ENCODE measurements at regions not wholly inside any gene's neighbourhood (a gene's known extent, or its start where the extent isn't known, plus 50 kb on each side); places are given as distances from the start of the nearest gene placed in this dataset.
"Not testable (repeated sequence)": the region's sequence is repeated elsewhere in the genome, so short reads cannot be mapped to it uniquely, and the experiment has no call there.

DNA sequence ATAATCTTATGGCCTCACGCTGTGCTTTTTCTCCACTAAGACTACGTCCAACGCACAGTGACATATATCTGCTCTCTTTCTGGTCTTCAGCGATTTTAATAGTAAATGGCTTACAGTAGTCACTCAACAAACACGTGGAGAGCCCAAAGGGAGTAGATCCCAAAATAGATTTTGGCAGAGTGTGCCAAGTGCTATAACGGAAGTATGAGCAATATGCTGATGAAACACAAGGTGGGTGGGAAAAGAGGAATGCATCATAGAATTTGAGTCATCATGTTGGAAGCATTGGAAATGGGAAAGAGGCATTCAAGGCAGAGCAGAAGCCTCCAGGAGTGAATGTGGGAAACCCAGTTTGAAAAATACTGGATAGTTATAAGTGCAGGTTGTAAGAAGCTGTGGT is 129.1 kb upstream of the LDB2 start:
- no peak for FAIRE-seq
- peak; percentile 7 for DNase-seq (ENCODE audit: insufficient read length, low spot score)

DNA sequence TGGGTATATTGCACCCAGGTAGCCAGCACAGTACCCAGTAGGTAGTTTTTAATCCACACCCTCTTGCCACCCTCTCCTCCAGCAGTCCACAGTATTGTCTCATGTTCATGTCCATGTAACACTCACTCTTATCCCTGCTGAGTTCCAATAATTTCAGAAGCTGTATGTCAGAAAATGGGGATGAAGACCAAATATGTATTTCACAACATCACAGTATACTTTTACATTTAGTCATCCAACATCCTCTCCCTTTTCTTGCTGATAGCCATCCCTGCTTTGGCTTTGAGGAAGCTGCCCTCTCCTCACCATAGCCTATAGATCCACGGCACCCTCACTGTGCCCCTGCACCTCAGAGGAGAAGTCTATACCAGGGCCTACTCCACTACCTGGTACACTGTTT is 126.0 kb upstream of the LDB2 start:
- FAIRE-seq (no peak), DNase-seq (ENCODE audit: insufficient read length, low spot score) (no peak)

DNA sequence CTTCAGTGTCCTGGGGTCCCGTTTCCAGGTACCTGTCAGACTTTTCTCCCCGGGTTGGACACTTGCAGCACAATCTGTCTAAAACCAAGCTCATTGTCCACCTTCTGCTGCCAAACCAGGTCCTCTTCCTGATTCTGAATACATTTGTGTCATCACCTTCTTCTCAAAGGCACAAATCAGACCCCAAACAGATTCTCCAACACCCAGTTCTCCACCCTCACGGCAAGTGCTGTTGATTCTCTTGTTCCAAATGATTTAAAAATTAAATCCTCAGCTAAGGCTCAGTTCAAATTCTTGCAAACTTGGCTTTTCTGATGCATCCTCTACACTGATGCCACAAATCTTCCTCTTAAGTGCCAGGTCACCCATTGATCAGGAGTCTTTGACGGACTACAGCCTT is 122.5 kb upstream of the LDB2 start:
- DNase-seq (ENCODE audit: insufficient read length, low spot score) (no peak), FAIRE-seq (no peak)

DNA sequence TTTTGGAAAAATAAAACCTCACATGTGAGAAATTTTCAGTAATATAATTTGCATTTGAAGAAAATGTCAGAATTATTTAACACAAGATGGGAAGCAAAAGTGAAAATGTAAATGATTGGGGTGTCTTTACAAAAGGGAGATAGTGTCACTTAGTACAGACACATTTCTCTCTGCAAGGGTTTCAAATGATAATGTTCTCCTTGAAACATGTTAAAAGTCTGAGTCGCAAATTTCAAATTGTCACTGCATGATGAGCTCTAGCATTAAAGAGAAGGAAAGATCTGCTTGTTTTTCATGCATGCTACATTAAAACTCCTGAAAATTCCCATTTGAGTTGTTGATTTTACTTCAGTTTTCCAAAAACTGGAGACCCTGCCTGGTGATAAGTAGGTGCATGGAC is 122.0 kb upstream of the LDB2 start:
- DNase-seq (ENCODE audit: insufficient read length, low spot score) (no peak), FAIRE-seq (no peak)

DNA sequence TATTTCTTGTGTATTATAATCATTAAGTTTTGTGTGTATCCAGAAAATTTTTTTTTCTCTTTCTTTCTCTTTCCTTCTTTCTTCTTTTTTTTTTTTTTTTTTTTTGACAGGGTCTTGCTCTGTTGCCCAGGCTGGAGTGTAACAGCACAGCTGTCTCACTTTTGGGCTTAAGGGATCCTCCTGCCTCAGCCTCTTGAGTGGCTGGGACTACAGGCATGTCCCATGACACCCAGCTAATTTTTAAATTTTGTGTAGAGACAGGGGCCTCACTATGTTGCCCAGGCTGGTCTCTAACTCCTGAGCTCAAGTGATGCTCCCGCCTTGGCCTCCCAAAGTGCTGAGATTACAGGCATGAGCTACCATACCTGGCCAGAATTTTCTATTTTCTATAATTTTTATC is 120.2 kb upstream of the LDB2 start:
- FAIRE-seq; DNase-seq (ENCODE audit: insufficient read length, low spot score): not testable (repeated sequence)

DNA sequence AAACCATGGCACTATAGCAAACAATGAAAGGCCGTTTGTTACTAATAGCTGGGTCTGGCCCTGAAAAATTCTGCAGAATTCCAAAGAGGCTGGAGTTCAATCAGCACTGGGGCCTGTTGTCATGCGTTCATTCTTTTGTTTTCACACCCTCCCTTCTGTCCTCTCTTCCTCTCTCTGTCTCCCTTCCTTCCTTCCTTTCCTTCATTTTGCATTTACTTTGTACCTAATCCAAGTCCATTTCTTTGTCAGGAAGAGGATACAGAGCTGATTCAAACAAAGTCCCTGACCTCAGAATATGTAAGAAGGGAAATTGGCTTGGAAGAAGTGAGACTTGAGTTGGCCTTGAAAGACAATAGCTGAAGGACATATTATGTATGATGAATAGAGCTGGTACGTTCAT is 119.6 kb upstream of the LDB2 start:
- DNase-seq (ENCODE audit: insufficient read length, low spot score) (no peak), FAIRE-seq (no peak)

DNA sequence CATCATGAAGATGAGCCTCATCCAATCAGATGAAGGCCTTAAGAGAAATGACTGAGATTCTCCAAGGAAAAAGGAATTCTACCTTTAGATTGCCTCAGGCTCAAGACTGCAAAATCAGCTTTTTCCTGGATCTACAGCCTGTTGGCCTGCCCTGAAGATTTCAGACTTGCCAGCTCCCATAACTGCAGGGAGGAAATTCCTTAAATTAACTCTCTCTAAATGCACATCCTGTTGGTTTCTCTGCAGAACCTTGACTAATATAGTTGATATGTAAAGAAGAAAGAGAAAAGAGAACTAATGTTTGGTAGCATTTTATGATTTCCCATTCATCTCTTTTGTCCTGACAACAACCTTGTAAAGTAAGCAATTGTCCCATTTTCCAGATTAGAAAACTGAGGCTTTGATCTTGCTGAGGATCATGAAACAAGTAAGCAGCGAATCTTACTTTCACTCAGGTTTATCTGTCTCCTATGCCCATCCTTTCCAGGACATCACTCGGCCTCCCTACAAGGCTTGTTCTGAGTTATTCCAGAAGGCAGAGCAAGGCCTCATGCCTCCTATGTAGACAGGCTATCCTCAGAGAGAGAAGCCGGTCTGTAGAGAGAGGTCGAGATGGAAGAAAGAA is 115.0 kb upstream of the LDB2 start:
- FAIRE-seq (no peak), DNase-seq (ENCODE audit: insufficient read length, low spot score) (no peak)

DNA sequence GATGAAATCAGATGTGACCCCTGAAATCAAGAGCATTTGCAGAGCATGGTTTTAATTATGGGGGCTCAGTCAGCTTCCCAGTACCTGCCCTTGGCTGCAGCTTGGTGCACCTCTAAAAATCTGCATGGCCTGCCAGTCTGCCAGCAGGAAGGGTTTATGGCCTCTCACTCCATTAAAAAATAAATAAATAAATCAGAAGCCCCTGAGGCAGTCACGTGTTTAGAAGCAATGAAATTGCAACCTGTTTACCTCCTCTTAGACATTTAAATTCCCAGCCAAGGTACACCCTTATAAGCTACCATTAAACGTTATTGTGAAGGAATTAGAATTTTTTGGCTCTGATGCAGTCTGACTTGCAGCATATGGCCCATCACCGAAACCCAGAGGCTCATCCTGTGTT is 114.0 kb upstream of the LDB2 start:
- no peak for FAIRE-seq
- DNase-seq (ENCODE audit: insufficient read length, low spot score) = no peak

DNA sequence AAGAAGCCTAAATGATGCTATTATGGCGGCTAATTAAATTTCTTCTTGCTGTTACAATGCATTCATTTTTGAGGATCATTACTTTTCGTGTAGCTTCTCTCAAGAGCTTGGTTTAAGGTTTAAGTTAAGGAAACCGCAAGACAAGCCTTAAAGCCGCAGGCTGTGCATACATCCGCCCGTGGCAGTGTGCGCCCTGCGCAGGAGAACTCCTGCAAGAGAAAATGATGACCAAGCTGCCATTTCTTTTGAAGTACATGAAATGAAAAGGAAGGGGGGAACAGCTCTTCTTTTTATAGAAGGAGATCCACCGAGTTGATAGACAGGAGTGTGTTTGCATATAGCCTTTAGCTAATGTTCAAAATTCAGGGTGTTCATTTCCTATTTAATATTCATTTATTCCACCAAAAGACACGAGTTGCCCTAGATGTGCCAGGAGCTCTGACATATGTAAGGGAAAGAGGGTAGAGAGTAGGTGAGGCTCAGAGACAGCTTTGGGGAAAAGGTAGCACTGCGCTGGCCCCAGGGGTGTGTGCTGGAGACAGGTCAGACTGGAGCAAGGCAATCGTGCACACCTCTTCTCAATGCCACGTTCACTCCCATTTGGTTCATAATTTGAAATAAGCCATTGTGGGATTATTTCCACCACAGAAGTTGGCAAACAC is 112.1 kb upstream of the LDB2 start:
- no peak for FAIRE-seq
- no peak for DNase-seq (ENCODE audit: insufficient read length, low spot score)

DNA sequence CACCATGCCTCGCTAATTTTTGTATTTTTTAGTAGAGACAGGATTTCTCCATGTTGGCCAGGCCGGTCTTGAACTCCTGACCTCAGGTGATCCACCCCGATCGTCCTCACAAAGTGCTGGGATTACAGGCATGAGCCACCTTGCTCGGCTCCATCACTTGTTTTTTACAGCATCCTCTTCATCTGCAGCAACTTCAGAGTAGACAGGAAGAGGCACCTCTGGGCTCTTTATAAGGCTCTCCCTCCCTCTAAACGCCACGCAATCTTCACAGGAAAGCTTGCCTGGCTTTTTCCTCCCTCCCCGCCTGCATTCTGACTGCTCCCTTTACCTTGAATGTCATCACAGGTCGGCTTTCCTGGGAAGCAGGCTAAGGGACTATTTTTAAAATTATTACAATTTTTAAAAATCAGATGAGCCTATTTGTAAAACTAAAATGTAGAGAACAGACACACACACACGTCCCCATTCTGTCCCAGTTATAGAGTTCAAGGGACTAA is 111.5 kb upstream of the LDB2 start:
- FAIRE-seq (no peak), DNase-seq (ENCODE audit: insufficient read length, low spot score) (no peak)

DNA sequence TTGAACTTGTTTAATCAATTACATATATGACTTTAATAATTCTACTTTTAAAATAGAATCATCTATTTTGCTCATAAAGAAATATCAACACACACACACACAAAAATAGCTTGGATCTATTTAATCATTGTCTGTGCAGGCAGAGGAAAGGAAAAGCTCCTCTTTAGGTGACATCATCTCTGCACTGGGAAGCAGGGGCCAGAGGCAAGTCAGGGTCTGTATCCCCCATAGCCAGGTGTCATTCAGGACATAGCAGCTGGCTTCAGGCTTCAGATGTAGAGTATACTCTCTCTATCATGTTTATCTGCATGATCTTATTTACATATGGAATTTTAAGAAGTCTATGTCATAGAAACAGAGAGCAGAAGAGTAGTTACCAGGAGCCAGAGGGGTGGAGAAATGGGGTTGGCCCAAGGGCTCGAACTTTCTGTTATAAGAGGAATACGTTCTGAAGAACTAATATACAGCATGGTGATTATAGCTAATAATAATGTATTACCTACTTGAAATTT is 110.4 kb upstream of the LDB2 start:
- DNase-seq (ENCODE audit: insufficient read length, low spot score) (no peak), FAIRE-seq (no peak)

DNA sequence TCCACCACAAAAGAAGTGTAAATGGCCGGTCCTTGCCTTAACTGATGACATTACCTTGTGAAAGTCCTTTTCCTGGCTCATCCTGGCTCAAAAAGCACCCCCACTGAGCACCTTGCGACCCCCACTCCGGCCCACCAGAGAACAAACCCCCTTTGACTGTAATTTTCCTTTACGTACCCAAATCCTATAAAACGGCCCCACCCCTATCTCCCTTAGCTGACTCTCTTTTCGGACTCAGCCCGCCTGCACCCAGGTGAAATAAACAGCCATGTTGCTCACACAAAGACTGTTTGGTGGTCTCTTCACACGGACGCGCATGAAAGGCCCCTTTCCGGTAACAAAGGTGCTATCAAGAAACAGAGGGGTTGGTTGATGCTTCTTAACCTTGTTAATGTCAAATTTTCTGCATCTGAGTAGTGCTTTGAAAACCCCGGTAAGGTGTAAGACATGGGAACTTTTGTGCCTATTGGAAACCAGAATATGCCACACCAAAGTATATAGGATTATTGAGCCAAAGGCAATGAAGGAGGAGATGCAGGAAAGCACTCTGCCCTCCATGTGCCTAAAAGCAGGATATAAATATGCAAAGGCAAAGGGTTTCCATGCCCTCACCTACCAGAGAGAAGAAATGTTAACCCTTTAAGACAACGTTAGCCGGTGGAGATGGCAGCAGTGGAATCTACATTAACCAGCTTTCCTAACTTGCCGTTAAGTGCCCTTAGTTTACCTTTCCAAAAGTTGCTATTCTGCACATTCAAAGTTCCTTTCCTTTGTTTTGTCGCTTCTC is 105.4 kb upstream of the LDB2 start:
- DNase-seq (ENCODE audit: insufficient read length, low spot score); FAIRE-seq: not testable (repeated sequence)

DNA sequence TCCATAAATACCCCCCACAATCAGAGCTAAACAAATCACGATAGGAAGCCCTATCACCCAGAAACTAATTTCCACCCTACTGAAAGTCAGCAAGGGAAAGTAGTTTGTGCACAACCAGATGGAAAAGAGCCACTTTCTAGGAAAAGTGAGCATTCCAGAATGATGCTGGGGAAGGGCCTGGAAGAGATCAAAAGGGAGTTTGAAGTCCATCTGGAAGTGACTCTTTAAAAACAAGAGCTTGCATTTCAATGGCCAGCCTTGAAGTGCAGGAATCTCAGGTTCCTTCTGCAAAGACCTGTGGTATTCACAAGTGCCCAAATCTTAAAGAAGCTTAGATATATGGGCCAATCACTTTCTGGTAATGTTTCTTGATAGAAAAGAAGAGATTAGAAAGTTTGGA is 97.0 kb upstream of the LDB2 start:
- DNase-seq (ENCODE audit: insufficient read length, low spot score) (no peak), FAIRE-seq (no peak)

DNA sequence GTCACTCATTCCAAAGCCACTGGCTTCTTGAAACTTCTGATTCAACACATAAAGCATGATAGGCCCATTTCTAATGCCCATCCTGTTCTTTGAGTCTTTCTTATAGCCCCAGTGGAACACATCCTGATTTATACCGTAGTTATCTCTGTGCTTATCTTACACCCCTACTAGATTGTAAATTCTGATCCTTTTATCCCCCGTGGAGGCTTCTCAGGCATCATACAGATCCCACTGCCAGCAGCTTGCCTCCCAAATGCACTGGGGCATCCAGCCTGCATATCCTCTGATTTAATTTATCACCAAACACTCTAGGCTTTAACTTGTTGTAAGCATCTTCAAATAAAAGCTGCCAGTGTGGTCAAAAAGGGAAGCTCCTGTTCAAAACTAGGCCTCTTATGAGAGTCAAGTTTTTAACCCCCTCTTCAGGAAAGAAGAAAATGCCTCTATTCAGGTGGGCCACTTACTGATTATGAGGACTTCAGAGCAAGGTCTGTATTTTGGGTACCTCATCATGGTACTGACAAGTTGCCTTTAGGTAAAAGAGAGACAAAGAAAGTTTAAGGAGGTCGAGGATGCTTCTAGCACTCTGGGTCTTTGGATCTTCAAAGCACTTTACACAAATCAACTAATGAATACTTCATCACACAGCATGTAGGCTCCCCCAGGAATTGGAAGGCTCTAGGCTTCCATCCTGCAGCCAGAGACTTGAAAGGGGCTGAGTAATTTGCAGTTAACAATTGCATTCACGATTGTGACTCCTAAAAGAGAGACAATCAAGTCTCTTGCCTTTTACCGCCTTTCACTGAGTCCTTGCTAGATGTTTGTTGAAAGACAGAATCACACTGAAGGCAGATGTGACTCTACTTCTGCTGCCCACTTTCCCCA is 95.8 kb upstream of the LDB2 start:
- no peak for FAIRE-seq
- no peak for DNase-seq (ENCODE audit: insufficient read length, low spot score)

DNA sequence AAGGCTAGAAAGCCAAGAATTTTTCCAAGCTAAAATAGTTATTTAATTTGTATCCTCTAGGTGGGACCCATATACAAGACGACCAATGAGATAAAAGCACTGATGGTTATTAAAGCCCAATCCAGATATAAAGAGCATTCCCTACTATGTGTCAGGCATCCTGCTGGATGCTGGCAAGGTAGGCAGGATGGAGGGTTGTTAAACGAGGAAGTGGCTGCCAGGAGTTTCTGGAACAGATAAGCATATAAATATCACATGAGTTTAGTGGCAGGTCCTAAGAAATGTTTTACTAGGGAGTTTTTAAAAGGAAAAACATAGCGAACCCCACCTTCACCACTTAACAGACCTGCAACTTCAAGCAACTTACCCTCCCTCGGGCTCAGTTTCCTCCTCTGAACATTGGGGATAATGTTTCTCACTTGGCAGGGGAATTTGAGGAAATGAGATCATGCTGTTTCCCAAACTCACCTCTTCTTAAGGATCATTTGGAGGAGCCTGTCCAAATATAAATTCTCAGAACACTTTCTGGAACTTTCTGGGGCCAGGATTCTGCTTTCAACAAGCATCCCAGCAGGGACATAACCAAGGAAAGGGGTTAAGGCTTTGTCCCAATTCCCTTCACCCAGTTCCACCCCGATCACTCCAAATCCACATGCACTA is 94.3 kb upstream of the LDB2 start:
- no peak for DNase-seq (ENCODE audit: insufficient read length, low spot score)
- no peak for FAIRE-seq

DNA sequence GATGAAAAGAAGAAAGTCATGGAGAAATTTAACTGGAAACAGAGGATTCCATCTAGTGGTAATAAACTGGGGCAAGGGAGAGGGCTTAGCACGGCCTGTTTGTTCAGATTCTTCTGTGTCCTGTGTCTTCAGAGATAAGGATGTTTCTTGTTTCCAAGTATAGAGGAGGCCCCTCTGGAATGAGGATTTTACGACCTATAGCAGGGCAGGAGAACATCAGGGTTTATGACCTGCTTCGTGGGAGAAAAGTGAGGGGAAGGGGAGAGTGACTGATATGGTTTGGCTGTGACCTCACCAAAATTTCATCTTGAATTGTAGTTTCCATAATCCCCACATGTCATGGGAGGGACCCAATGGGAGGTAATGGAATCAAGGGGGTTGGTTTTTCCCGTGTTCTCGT is 93.0 kb upstream of the LDB2 start:
- FAIRE-seq (no peak), DNase-seq (ENCODE audit: insufficient read length, low spot score) (no peak)

DNA sequence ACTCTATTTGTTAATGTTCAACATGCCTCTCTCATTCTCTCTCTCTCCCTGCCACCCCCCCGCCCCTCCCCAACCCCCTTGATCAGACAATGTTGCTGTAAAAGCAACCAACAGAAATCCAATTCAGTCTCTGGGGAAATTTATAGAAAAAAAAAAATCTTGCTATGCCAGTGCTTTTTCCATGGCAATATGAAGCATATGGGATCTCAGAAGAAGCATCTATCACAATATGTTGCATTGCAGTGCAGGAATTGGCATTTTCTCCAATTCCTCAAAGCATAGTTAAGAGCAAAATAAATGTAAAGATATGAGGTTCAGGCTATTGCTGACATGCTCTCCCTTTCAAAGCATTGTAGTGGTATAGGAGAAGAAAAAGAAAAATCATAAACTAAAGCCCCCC is 90.9 kb upstream of the LDB2 start:
- FAIRE-seq (no peak), DNase-seq (ENCODE audit: insufficient read length, low spot score) (no peak)

DNA sequence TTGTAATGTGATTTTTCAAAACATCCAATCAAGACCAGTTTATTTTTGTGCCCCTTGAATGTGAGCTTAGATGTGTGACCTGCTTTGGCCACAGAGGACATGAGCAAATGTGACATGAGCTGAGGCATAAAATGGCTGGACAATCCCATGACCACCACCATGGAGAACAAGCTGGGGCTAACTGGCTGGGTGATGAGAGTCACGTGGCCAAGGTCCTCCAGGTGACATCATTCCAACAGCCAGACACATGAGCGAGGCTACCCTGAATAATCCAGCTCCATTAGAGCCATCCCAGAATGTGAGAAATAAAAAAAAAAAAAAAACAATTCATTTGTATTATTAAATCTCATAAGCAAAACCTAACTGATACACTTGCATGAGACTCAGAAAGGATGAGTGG is 90.4 kb upstream of the LDB2 start:
- DNase-seq (ENCODE audit: insufficient read length, low spot score) (no peak), FAIRE-seq (no peak)

DNA sequence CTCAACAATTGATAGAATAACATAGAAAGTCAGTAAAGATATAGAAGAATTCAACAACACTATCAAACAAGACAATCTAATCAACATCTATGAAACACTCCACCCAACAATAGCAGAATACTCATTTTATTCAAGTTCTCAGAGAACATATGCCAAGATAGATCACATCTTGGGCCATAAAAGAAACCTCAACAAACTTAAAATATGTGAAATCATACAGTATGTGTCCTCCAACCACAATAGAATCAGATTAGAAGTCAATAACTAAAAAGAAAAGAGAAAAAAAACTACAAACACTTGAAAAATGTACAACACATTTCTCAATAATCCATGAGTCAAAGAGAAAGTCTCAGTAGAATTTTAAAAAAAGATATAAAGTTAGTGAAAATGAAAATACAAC is 78.6 kb upstream of the LDB2 start:
- no peak for DNase-seq (ENCODE audit: insufficient read length, low spot score)
- no peak for FAIRE-seq

DNA sequence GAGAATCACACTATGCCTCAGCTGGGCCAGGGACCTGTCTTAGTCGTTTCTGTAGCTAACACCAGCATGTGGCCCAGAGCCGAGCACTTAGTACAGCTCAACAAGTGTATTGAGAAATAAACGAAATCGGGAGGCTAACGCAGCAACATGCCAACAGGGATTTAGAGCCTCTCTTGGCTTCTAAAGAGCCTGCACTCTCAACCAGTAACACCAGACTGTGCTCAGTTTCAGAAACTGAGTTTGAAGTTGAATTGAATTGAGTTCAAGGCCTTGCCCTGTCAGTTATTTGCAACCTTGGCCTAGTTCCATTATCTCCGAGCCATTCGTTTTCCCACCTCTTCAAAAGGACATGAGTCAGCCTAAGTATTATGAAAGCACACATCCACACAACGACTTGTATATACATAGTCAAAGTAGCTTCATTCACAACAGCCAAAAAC is 71.3 kb upstream of the LDB2 start:
- FAIRE-seq = no peak
- DNase-seq (ENCODE audit: insufficient read length, low spot score) = no peak

All from HTR-8/SVneo (cell line).